ENCODE measurements at regions not wholly inside any gene's neighbourhood (a gene's known extent, or its start where the extent isn't known, plus 50 kb on each side); places are given as distances from the start of the nearest gene placed in this dataset.
"Not testable (repeated sequence)": the region's sequence is repeated elsewhere in the genome, so short reads cannot be mapped to it uniquely, and the experiment has no call there.

DNA sequence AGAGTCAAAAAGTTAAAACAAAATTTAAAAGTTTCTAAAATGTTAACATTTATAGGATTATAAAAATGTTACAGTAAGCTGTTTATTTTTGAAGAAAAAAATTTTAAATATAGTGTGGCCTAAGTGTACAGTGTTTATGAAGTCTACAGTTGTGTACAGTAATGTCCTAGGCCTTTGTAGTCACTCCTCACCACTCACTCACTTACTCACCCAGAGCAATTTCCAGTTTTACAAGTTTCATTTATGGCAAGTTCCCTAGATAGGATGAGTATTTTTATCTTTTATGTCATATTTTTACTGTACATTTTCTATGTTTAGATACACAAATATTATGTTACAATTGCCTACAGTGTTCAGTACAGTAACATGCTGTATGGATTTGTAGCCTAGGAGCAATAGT, 419.9 kb downstream of the ARL4A start:
- no peak for DNase-seq

DNA sequence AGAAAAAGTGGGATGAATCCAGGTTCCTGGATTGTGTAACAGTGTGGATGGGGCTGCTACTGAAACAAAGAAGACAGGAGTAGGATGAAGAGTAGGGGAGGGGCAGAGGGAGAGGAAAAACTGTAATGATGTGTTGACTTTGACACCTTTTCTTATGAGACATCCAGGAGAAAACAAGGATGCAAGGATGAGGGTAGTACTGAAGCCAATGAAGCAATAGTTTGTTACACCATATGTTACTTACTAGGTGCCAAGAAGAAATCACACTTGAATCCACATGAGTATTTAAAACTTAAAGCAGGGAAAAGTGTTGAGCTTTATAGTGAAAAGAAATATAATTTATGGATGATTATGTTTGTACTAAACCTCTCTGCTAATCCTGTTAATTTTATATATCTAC, 420.6 kb downstream of the ARL4A start:
- no peak for DNase-seq

DNA sequence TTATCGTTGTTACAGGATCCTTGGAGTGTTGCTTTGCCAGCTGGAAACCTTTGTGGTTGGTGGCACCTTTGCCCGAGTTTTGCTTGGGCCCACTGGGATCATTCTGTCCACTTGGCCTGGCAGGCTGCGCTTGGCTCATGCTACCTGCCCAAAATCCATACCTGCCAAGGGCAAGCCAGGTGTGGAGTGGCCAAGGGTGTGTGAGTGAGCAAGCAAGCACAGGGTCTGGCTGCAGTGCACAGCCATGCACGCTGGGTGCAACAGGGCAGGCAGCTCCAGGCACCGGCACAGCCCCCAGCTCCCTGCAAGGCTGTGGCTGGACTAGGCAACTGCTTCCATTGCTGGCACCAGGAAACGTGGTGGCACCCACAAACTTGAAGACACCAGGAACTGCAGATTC, 421.8 kb downstream of the ARL4A start:
- no peak for DNase-seq

DNA sequence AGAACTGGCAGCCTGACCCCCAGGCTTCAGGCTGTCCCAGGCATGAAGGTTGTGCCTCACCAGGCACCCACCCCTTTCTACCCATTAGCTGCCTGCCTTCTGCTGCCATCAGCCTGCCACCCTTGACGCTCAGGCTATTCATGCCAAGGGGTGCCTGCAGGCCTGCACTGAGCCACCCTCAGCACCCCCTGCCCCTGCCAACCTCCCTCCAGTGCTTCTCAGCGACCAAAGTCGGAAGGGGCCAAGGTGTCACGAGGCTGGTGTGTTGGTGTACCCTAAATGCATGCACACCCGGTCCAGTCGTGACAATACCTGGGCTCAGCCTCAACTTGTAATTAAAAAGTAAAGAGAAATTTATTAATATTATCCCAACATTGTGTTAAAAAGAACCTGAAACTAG, 422.7 kb downstream of the ARL4A start:
- no peak for DNase-seq

- no peak for DNase-seq
These were observed 423.8 kb downstream of the ARL4A start for GRCh38 chr7:13111230-13111629.

- not testable (repeated sequence) for DNase-seq
These were observed 426.8 kb downstream of the ARL4A start for GRCh38 chr7:13114240-13114639.

GRCh38 chr7:13115157-13115772, 427.8 kb downstream of the ARL4A start:
- DNase-seq = no peak

GRCh38 chr7:13115855-13116254, 428.4 kb downstream of the ARL4A start:
- no peak for DNase-seq

GRCh38 chr7:13117103-13117502, 429.7 kb downstream of the ARL4A start:
- no peak for DNase-seq

DNA sequence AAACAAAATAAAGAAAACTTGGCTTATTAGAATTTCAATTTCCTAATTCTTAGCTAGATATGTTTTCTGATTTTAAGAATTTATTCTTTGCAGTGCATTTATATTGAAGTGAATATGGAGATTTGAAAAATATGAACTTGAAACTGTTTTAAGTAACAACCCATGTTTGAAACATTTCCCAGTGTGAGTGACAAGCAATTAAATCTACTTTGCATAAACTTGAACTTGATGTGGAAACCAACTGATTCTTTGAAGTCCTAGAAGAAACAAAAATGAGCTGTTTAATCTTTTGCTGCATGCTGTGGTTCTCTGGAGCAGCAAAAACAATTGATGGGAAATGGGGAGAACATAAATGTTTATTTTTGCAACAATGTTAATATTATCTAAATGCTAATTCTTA, 430.2 kb downstream of the ARL4A start:
- no peak for DNase-seq

GRCh38 chr7:13124629-13125028, 437.2 kb downstream of the ARL4A start:
- DNase-seq = not testable (repeated sequence)

GRCh38 chr7:13126347-13126746, 438.9 kb downstream of the ARL4A start:
- DNase-seq = no peak

- no peak for DNase-seq
These were observed 442.9 kb downstream of the ARL4A start for GRCh38 chr7:13130321-13130720.

DNA sequence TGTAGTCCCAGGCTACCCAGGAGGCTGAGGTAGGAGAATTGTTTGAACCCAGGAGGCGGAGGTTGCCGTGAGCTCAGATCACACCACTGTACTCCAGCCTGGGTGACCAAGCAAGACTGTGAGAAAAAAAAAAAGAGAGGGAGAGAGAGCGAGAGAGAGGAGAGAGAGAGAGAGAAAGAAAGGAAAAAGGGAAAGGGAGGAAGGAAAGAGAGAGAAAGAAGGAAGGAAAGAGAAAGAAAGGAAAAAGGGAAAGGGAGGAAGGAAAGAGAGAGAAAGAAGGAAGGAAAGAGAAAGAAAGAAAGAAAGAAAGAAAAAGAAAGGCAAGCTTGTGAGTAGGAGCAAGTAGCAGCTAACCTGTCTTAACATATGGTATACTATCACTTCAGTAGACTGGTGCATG, 443.5 kb downstream of the ARL4A start:
- DNase-seq = not testable (repeated sequence)

- no peak for DNase-seq
These were observed 444.9 kb downstream of the ARL4A start for GRCh38 chr7:13132314-13132713.

DNA sequence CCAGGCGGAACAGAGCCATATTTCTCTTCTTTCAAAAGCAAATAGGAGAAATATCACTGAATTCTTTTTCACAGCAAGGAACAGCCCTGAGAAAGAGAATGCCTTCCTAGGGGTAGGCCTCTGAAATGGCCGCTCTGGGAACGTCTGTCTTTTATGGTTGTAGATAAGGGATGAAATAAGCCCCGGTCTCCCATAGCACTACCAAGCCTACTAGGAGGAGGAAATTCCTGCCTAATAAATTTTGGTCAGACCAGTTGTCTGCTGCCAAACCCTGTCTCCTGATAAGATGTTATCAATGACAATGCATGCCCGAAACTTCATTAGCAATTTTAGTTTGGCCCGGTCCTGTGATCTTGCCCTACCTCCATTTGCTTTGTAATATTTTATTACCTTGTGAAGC, 448.9 kb downstream of the ARL4A start:
- DNase-seq = not testable (repeated sequence)

DNA sequence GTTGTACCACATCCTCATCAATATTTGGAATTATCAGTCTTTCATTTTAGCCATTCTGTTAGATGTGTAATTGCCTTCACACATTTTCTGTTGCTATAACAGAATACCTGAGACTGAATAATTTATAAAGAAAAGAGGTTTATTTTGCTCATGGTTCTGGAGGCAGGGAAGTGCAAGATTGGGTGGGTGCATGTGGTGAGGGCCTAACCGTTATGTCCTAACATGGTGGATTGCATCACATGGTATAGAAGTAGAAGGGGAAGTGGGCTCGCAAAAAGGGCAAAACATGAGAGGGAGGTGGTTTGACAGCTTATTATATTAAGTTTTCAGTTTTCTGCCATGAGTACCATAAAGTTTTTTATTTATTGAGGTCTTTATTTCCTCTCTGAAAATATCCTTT, 452.0 kb downstream of the ARL4A start:
- DNase-seq = no peak

GRCh38 chr7:13144673-13145072, 457.2 kb downstream of the ARL4A start:
- DNase-seq = no peak

- DNase-seq = no peak
These were observed 461.1 kb downstream of the ARL4A start for GRCh38 chr7:13148548-13148947.

DNA sequence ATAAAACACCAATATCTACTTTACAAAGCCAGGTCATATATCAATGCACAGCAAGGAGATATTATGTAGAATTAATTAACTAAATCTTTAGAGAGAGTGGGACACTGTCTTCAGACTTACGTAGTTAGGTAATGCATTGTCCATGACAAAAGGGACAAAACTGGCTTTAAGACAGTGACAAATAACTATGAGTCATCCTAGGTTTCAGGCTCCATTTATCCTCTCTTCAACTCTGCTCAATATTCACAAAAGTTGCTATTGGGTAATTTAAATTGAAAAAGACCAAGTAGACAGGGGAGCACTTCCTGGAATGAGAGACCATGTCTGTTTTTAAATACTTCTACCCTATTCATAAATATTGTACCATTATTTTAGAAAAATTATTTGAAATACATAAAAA, 464.5 kb downstream of the ARL4A start:
- DNase-seq = no peak

DNA sequence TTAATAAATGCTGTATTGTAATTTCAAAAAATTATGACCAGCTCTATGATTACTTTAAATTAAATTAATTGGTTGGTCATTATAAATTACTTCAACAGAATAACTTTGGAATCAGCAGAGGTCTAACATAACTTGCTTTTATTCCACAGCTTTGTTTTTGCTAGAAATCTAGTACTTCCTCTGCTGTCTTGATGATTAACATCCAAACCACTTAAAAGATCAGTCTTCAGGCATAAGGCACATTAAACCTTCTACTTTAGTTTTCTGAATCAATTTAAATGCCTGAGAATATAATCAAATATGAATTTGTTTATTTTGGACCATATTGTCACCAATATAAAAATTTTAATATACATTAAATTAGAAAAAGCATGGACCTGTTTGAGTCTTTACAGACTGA, 465.3 kb downstream of the ARL4A start:
- no peak for DNase-seq

- DNase-seq = no peak
These were observed 465.8 kb downstream of the ARL4A start for GRCh38 chr7:13153266-13153665.

- DNase-seq = no peak
These were observed 466.3 kb downstream of the ARL4A start for GRCh38 chr7:13153742-13154141.

GRCh38 chr7:13155188-13155587, 467.8 kb downstream of the ARL4A start:
- no peak for DNase-seq

- DNase-seq = no peak
These were observed 471.6 kb downstream of the ARL4A start for GRCh38 chr7:13159003-13159402.

Measured in NCI-H1105 (cell line).